Neuronal stem cell (in vitro differentiated cells): ENCODE measurements at regions not wholly inside any gene's neighbourhood (a gene's known extent, or its start where the extent isn't known, plus 50 kb on each side); places are given as distances from the start of the nearest gene placed in this dataset.

Experiments
- DNase-seq: peaks from one replicate; pipeline ENCODE4 v3.0.0-alpha.2; 2013; ENCODE audit warnings: low spot score
- H2AFZ ChIP-seq: one replicate; pipeline ENCODE4 v1.6.1; 2013; ENCODE audit warnings: mild to moderate bottlenecking, low read length, inconsistent platforms
- H2AK5ac ChIP-seq: 2 replicates; pipeline ENCODE4 v1.6.1; 2013; ENCODE audit warnings: low read depth, mild to moderate bottlenecking, inconsistent platforms, low read length, moderate library complexity, mixed read lengths
- H2BK120ac ChIP-seq: 2 replicates; pipeline ENCODE4 v1.6.1; 2013; ENCODE audit warnings: low read depth, mild to moderate bottlenecking, inconsistent platforms, low read length, moderate library complexity, mixed read lengths
- H2BK12ac ChIP-seq: one replicate; pipeline ENCODE4 v1.6.1; 2013; ENCODE audit warnings: low read length, inconsistent platforms
- H2BK15ac ChIP-seq: 2 replicates; pipeline ENCODE4 v1.6.1; 2013; ENCODE audit warnings: mild to moderate bottlenecking, low read length, inconsistent platforms, mixed read lengths
- H2BK5ac ChIP-seq: one replicate; pipeline ENCODE4 v1.6.1; 2013; ENCODE audit warnings: inconsistent platforms, mild to moderate bottlenecking, low read length, moderate library complexity
- H3K14ac ChIP-seq: one replicate; pipeline ENCODE4 v1.6.1; 2013; ENCODE audit warnings: low read length, inconsistent platforms
- H3K18ac ChIP-seq: 2 replicates; pipeline ENCODE4 v1.6.1; 2013; ENCODE audit warnings: low read length, inconsistent platforms
- H3K23ac ChIP-seq: 2 replicates; pipeline ENCODE4 v1.6.1; 2013; ENCODE audit warnings: low read depth, mild to moderate bottlenecking, mixed read lengths, low read length, inconsistent platforms; ENCODE audit not compliant: poor library complexity
- H3K27ac ChIP-seq: replicated peaks from 3 replicates; pipeline ENCODE4 v1.5.1; 2013; ENCODE audit warnings: low read length, inconsistent platforms
- H3K27me3 ChIP-seq, 3 experiments: 2 replicates each; pipeline ENCODE4 v1.6.1; 2013; ENCODE audit warnings: low read length in 3 of 3, mild to moderate bottlenecking in 2 of 3, inconsistent platforms in 1 of 3, low read depth in 1 of 3, mixed read lengths in 1 of 3, moderate library complexity in 1 of 3; ENCODE audit not compliant: control insufficient read depth in 3 of 3, insufficient read depth in 3 of 3
- H3K36me3 ChIP-seq, 2 donors: replicated peaks in 1 of 2; 2 replicates each; pipeline ENCODE4 v1.6.1; 2013; ENCODE audit warnings: low read length in 2 of 2; ENCODE audit not compliant: control insufficient read depth in 2 of 2, insufficient read depth in 2 of 2
- H3K4ac ChIP-seq: 2 replicates; pipeline ENCODE4 v1.6.1; 2013; ENCODE audit warnings: inconsistent platforms, mild to moderate bottlenecking, low read length, moderate library complexity
- H3K4me1 ChIP-seq, 2 donors: 1 replicate in 1 of 2; 2 replicates in 1 of 2; pipeline ENCODE4 v1.6.1; 2013; ENCODE audit warnings: low read length in 2 of 2, low read depth in 1 of 2; ENCODE audit not compliant: control insufficient read depth in 2 of 2, insufficient read depth in 1 of 2
- H3K4me2 ChIP-seq: one replicate; pipeline ENCODE4 v1.6.1; 2013; ENCODE audit warnings: mild to moderate bottlenecking, low read length, inconsistent platforms; ENCODE audit not compliant: insufficient read depth, poor library complexity, severe bottlenecking
- H3K4me3 ChIP-seq, 2 donors: 2 replicates each; pipeline ENCODE4 v1.5.1; 2013; ENCODE audit warnings: low read length in 2 of 2, mild to moderate bottlenecking in 2 of 2, inconsistent platforms in 1 of 2, moderate library complexity in 1 of 2
- H3K79me1 ChIP-seq: one replicate; pipeline ENCODE4 v1.6.1; 2013; ENCODE audit warnings: low read depth, mild to moderate bottlenecking, inconsistent platforms, low read length, moderate library complexity
- H3K9ac ChIP-seq: one replicate; pipeline ENCODE4 v1.6.1; 2013; ENCODE audit warnings: mild to moderate bottlenecking, low read depth, low read length, inconsistent platforms; ENCODE audit not compliant: poor library complexity
- H3K9me3 ChIP-seq, 2 donors: replicated peaks in 1 of 2; 2 replicates each; pipeline versions ENCODE3 to v1.6.1; 2013; ENCODE audit warnings: low read length in 2 of 2, mild to moderate bottlenecking in 2 of 2, inconsistent platforms in 1 of 2, low read depth in 1 of 2, mixed read lengths in 1 of 2, moderate library complexity in 1 of 2; ENCODE audit not compliant: control insufficient read depth in 2 of 2, insufficient read depth in 1 of 2
- H4K8ac ChIP-seq: one replicate; pipeline ENCODE4 v1.6.1; 2013; ENCODE audit warnings: low read depth, mild to moderate bottlenecking, inconsistent platforms, low read length, moderate library complexity
- H4K91ac ChIP-seq: one replicate; pipeline ENCODE4 v1.6.1; 2013; ENCODE audit warnings: low read length, low read depth, mild to moderate bottlenecking, inconsistent platforms; ENCODE audit not compliant: poor library complexity
- WGBS, 2 donors: extraction: QIAGEN DNeasy Blood & Tissue Kit; methylation state at CpG; one replicate each; pipeline ENCODE4 v1.1.7; 2013; ENCODE audit warnings: missing lambda C conversion rate in 2 of 2, mixed read lengths in 1 of 2; ENCODE audit not compliant: insufficient read length in 2 of 2, insufficient replicate concordance in 1 of 2; ENCODE audit errors: extremely low coverage in 2 of 2; 5-methylcytosine and 5-hydroxymethylcytosine counted together

- no peak for DNase-seq
- Histone ChIP-seq H2BK12ac (no peak overlapping the region), H3K79me1 (no peaks in the 10 kb centered on the region), H2AFZ (no peak overlapping the region), H3K4me2 (no peak overlapping the region), H2BK5ac (no peak overlapping the region), H3K36me3 (no peaks in the 10 kb centered on the region), H2AK5ac (no peak overlapping the region), H2BK120ac (no peak overlapping the region), H3K9ac (no peak overlapping the region), H3K18ac (no peak overlapping the region), H2BK15ac (no peak overlapping the region), H3K23ac (no peak overlapping the region), H4K91ac (no peak overlapping the region), H4K8ac (no peak overlapping the region), H3K4me1 (no peaks in the 10 kb centered on the region), H3K27me3 (peaks cover 0 to 1% (median 0%) of the 10 kb centered on the region in 3 experiments), H3K4ac (no peak overlapping the region), H3K4me3 (no peak overlapping the region), H3K9me3 (peaks cover 0 to 3% of the 10 kb centered on the region in 2 donors), H3K27ac (no peak overlapping the region), H3K14ac (no peak overlapping the region)
- no CpG with 5 or more reads among the region's 5 CpGs for WGBS, 2 donors
These were observed 161.3 kb upstream of the KCNJ6 start for GRCh38 chr21:38077569-38077968.

GRCh38 chr21:38080888-38081287, 164.6 kb upstream of the KCNJ6 start:
- Histone ChIP-seq H3K14ac (no peak overlapping the region), H3K9me3 (no peaks in the 10 kb centered on the region), H3K4me1 (no peaks in the 10 kb centered on the region), H4K8ac (no peak overlapping the region), H3K9ac (no peak overlapping the region), H3K27me3 (peaks cover 0 to 6% (median 0%) of the 10 kb centered on the region in 3 experiments), H3K4me3 (no peak overlapping the region), H2AFZ (no peak overlapping the region), H4K91ac (no peak overlapping the region), H3K79me1 (no peaks in the 10 kb centered on the region), H3K23ac (no peak overlapping the region), H2BK120ac (no peak overlapping the region), H3K18ac (no peak overlapping the region), H2BK5ac (no peak overlapping the region), H2BK12ac (no peak overlapping the region), H3K27ac (no peak overlapping the region), H3K4ac (no peak overlapping the region), H2BK15ac (no peak overlapping the region), H3K4me2 (no peak overlapping the region), H2AK5ac (no peak overlapping the region), H3K36me3 (no peaks in the 10 kb centered on the region)
- no CpG with 5 or more reads among the region's 10 CpGs for WGBS, 2 donors
- DNase-seq: no peak

GRCh38 chr21:38081708-38082107, 165.5 kb upstream of the KCNJ6 start:
- Histone ChIP-seq H3K23ac (no peak overlapping the region), H3K4me2 (no peak overlapping the region), H3K36me3 (no peaks in the 10 kb centered on the region), H2BK5ac (no peak overlapping the region), H3K9me3 (no peaks in the 10 kb centered on the region), H4K8ac (no peak overlapping the region), H4K91ac (no peak overlapping the region), H3K79me1 (no peaks in the 10 kb centered on the region), H3K4me1 (no peaks in the 10 kb centered on the region), H3K18ac (no peak overlapping the region), H2AK5ac (no peak overlapping the region), H3K27ac (no peak overlapping the region), H2AFZ (no peak overlapping the region), H2BK15ac (no peak overlapping the region), H3K27me3 (peaks cover 0 to 6% (median 0%) of the 10 kb centered on the region in 3 experiments), H3K4ac (no peak overlapping the region), H3K4me3 (no peak overlapping the region), H3K9ac (no peak overlapping the region), H2BK12ac (no peak overlapping the region), H3K14ac (no peak overlapping the region), H2BK120ac (no peak overlapping the region)
- WGBS, 2 donors: no CpG with 5 or more reads among the region's 9 CpGs
- DNase-seq: no peak

DNA sequence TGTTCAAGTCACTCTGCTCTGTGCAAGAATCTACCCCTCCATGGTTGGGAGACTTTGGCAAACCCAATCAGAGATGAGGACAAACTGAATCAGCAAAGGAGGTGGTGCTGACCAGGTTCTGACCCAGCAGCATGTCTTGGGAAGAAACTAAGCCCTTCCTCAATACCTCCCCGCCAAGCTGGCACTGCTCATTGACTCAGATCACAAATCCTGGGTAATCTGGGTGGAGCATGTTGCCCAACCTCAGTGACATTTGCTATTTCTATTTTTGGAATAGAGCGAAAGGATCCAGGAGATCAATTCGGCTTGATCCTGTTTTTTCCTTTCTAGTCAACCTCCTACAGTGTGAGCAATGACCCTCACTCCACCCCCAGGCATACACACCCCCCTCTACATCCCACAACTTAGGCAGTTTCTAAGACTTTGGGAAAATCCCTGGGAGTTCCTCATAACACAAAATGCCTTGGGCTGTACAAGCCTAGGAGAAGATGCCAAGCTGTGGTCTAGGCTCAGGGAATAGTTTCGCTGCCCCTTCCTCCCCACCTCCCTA, 166.8 kb upstream of the KCNJ6 start:
- Histone ChIP-seq H3K18ac (no peak overlapping the region), H2AK5ac (no peak overlapping the region), H3K27me3 (peaks cover 0 to 6% (median 0%) of the 10 kb centered on the region in 3 experiments), H3K27ac (no peak overlapping the region), H3K9me3 (no peaks in the 10 kb centered on the region), H3K4ac (no peak overlapping the region), H4K91ac (no peak overlapping the region), H2AFZ (no peak overlapping the region), H2BK5ac (no peak overlapping the region), H3K9ac (no peak overlapping the region), H3K4me3 (no peak overlapping the region), H3K14ac (no peak overlapping the region), H3K4me1 (no peaks in the 10 kb centered on the region), H4K8ac (no peak overlapping the region), H3K79me1 (no peaks in the 10 kb centered on the region), H3K36me3 (no peaks in the 10 kb centered on the region), H3K23ac (no peak overlapping the region), H2BK120ac (peak overlapping the region; percentile 35), H2BK12ac (no peak overlapping the region), H3K4me2 (no peak overlapping the region), H2BK15ac (no peak overlapping the region)
- no peak for DNase-seq
- no CpG with 5 or more reads among the region's 4 CpGs for WGBS, 2 donors
